ENCODE measurements at regions not wholly inside any gene's neighbourhood (a gene's known extent, or its start where the extent isn't known, plus 50 kb on each side); places are given as distances from the start of the nearest gene placed in this dataset.

DNA sequence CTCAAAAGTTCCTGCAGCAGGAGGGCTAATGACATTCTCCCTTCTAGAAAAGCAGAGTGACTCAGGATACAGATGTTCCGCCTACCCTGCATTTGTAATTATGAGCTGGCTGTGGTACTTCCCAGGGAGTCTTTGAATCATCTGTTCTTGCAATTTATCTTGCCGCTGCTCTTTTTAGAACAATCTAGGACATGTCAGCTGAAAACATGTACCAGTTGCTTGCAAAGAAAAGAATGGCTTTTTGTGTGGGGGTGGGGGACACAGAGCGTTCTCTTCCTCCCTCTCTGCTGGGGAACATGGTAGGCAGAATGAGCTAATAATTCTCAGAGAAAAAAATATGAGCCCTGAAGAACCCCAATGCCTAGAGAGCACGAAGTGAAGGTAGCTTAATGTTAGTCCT is 51.7 kb upstream of the TUT7 start:
- TF ChIP-seq POLR2AphosphoS5 (IDR thresholded peaks at IDR 0.05) (no peak), CTCF (IDR thresholded peaks at IDR 0.05; ENCODE audit: poor library complexity, severe bottlenecking) (no peak), MXI1 (conservative IDR thresholded peaks at IDR 0.05; ENCODE audit: poor library complexity, severe bottlenecking) (no peak)

All from neural cell (in vitro differentiated cells).